SKM-1 (cell line): ENCODE measurements at regions not wholly inside any gene's neighbourhood (a gene's known extent, or its start where the extent isn't known, plus 50 kb on each side); places are given as distances from the start of the nearest gene placed in this dataset.

Source experiments
- DNase-seq: peaks from one replicate; lab custom pipeline; 2025; ENCODE audit not compliant: unreplicated experiment; lab: John Stamatoyannopoulos, UW

- no peak for DNase-seq
Observed at GRCh38 chr3:59451800-59452746, 402.2 kb upstream of the CFAP20DC start.

- DNase-seq: no peak
Observed at GRCh38 chr3:59450946-59451763, 401.3 kb upstream of the CFAP20DC start.

- DNase-seq: no peak
Observed at GRCh38 chr3:59450437-59450836, 400.6 kb upstream of the CFAP20DC start.

- no peak for DNase-seq
Observed at GRCh38 chr3:59446775-59447465, 397.1 kb upstream of the CFAP20DC start.

- no peak for DNase-seq
Observed at GRCh38 chr3:59444676-59445075, 394.9 kb upstream of the CFAP20DC start.

- DNase-seq: no peak
Observed at GRCh38 chr3:59444294-59444671, 394.5 kb upstream of the CFAP20DC start.

GRCh38 chr3:59443618-59444293 is 393.9 kb upstream of the CFAP20DC start:
- DNase-seq: no peak

GRCh38 chr3:59442046-59442445 is 392.2 kb upstream of the CFAP20DC start:
- no peak for DNase-seq

- DNase-seq: no peak
Observed at GRCh38 chr3:59440285-59441028, 390.6 kb upstream of the CFAP20DC start.

- no peak for DNase-seq
Observed at GRCh38 chr3:59438492-59438891, 388.7 kb upstream of the CFAP20DC start.

- no peak for DNase-seq
Observed at GRCh38 chr3:59436164-59436958, 386.5 kb upstream of the CFAP20DC start.

GRCh38 chr3:59433546-59433945 is 383.7 kb upstream of the CFAP20DC start:
- DNase-seq: no peak

GRCh38 chr3:59432665-59433064 is 382.8 kb upstream of the CFAP20DC start:
- no peak for DNase-seq

GRCh38 chr3:59430341-59430740 is 380.5 kb upstream of the CFAP20DC start:
- no peak for DNase-seq

- no peak for DNase-seq
Observed at GRCh38 chr3:59429198-59429597, 379.4 kb upstream of the CFAP20DC start.

GRCh38 chr3:59426821-59427565 is 377.2 kb upstream of the CFAP20DC start:
- DNase-seq: no peak

- no peak for DNase-seq
Observed at GRCh38 chr3:59425942-59426341, 376.1 kb upstream of the CFAP20DC start.

- DNase-seq: no peak
Observed at GRCh38 chr3:59425371-59425770, 375.5 kb upstream of the CFAP20DC start.
